CD4-positive, alpha-beta T cell (primary cell): ENCODE measurements at regions not wholly inside any gene's neighbourhood (a gene's known extent, or its start where the extent isn't known, plus 50 kb on each side); places are given as distances from the start of the nearest gene placed in this dataset.
"Not testable (repeated sequence)": the region's sequence is repeated elsewhere in the genome, so short reads cannot be mapped to it uniquely, and the experiment has no call there.

ENCODE experiments used
- ATAC-seq: fragments of 200-7000 bp; cut with Tn5 transposase; one replicate; pipeline ENCODE4 v1.10.0; 2022; ENCODE audit warnings: mild to moderate bottlenecking; ENCODE audit not compliant: poor library complexity
- CTCF ChIA-PET: fragments of 350-600 bp; sonication (Branson Sonifier 250); formaldehyde crosslinking; loops from one replicate; lab custom pipeline; 2021; ENCODE audit warnings: antibody characterized with exemption, inconsistent platforms; lab: Charles Lee
- POLR2A ChIA-PET: fragments of 350-600 bp; sonication (Branson Sonifier 250); formaldehyde crosslinking; loops from one replicate; lab custom pipeline; 2021; ENCODE audit warnings: antibody characterized with exemption, inconsistent platforms; lab: Charles Lee
- DNase-seq, 14 experiments: peaks; one replicate each; pipeline ENCODE4 v3.0.0-alpha.2; 2013 to 2020; ENCODE audit warnings: mixed read lengths in 2 of 14
- H3K27ac ChIP-seq, 2 donors: one replicate each; pipeline versions ENCODE4 v1.5.1 to v1.7.0; 2013; ENCODE audit warnings: low read length in 2 of 2, low read depth in 1 of 2, mild to moderate bottlenecking in 1 of 2
- H3K27me3 ChIP-seq, 2 experiments: 1 replicate in 1 of 2; 2 replicates in 1 of 2; pipeline versions ENCODE4 v1.6.1 to v1.7.0; 2013; ENCODE audit warnings: low read length in 2 of 2, control low read depth in 1 of 2, mild to moderate bottlenecking in 1 of 2, moderate library complexity in 1 of 2; ENCODE audit not compliant: insufficient read depth in 2 of 2, control insufficient read depth in 1 of 2
- H3K36me3 ChIP-seq: one replicate; pipeline ENCODE4 v1.6.1; 2013; ENCODE audit warnings: low read length, control low read depth; ENCODE audit not compliant: insufficient read depth
- H3K4me1 ChIP-seq: one replicate; pipeline ENCODE4 v1.6.1; 2013; ENCODE audit warnings: low read length, control low read depth; ENCODE audit not compliant: insufficient read depth
- H3K4me3 ChIP-seq: one replicate; pipeline ENCODE4 v1.5.1; 2013; ENCODE audit warnings: mild to moderate bottlenecking, low read length, moderate library complexity
- H3K9me3 ChIP-seq, 2 experiments: 1 replicate in 1 of 2; 2 replicates in 1 of 2; pipeline versions ENCODE4 v1.6.1 to v1.7.0; 2013; ENCODE audit warnings: low read length in 2 of 2, mild to moderate bottlenecking in 2 of 2, control low read depth in 1 of 2, moderate library complexity in 1 of 2; ENCODE audit not compliant: control insufficient read depth in 1 of 2, insufficient read depth in 1 of 2
- H3K27ac Mint-ChIP-seq: one replicate; pipeline ENCODE4 v1.8.0; 2020; ENCODE audit warnings: mixed read lengths
- H3K27me3 Mint-ChIP-seq: one replicate; pipeline ENCODE4 v1.8.0; 2021; ENCODE audit warnings: mixed read lengths
- H3K36me3 Mint-ChIP-seq: one replicate; pipeline ENCODE4 v1.8.0; 2021; ENCODE audit warnings: low read depth, mixed read lengths
- H3K4me1 Mint-ChIP-seq: one replicate; pipeline ENCODE4 v1.8.0; 2021; ENCODE audit warnings: low read depth, mixed read lengths
- H3K4me3 Mint-ChIP-seq: one replicate; pipeline ENCODE4 v1.8.0; 2020; ENCODE audit warnings: mild to moderate bottlenecking, mixed read lengths
- H3K9me3 Mint-ChIP-seq: one replicate; pipeline ENCODE4 v1.8.0; 2020; ENCODE audit warnings: mixed read lengths
- intact Hi-C, 2 experiments: fragments of 100-400 bp; cut with DNase I in 1 of 2; cut with micrococcal nuclease in 1 of 2; formaldehyde crosslinking; loops; one replicate each; pipeline versions ENCODE4 v1.15.1 to v1.9.0; 2023 to 2025; cut with DNase I, micrococcal nuclease
- TF ChIP-seq, protein P1 (sequence below): fragments of 200-600 bp; IDR thresholded peaks from one replicate; pipeline ENCODE4 v1.8.0; 2022; ENCODE audit warnings: antibody characterized with exemption, mild to moderate bottlenecking

DNA sequence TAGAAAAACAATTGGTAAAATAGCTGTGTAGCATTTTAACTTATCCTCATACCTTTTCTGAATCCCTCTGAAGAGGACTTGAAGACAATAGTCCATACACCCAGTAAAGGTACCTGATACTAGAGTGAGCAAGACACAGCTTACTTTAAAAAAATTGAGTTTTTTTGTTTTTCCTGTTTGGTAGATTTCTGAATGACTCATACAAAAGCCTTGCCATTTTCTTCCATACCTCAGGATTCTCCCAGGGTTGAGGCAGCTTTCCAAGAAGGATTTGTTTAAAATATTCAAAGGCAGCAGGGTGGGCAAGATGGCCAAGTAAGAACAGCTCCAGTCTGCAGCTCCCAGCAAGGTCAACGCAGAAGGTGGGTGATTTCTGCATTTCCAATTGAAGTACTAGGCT, 551.0 kb upstream of the LRATD1 start:
- Mint-ChIP-seq H3K27ac (no peak overlapping the region), H3K36me3 (no peaks in the 10 kb centered on the region), H3K27me3 (no peaks in the 10 kb centered on the region), H3K4me1 (no peaks in the 10 kb centered on the region), H3K9me3 (no peaks in the 10 kb centered on the region), H3K4me3 (no peak overlapping the region)
- TF ChIP-seq, protein P1, sequence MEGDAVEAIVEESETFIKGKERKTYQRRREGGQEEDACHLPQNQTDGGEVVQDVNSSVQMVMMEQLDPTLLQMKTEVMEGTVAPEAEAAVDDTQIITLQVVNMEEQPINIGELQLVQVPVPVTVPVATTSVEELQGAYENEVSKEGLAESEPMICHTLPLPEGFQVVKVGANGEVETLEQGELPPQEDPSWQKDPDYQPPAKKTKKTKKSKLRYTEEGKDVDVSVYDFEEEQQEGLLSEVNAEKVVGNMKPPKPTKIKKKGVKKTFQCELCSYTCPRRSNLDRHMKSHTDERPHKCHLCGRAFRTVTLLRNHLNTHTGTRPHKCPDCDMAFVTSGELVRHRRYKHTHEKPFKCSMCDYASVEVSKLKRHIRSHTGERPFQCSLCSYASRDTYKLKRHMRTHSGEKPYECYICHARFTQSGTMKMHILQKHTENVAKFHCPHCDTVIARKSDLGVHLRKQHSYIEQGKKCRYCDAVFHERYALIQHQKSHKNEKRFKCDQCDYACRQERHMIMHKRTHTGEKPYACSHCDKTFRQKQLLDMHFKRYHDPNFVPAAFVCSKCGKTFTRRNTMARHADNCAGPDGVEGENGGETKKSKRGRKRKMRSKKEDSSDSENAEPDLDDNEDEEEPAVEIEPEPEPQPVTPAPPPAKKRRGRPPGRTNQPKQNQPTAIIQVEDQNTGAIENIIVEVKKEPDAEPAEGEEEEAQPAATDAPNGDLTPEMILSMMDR: no peak
- H3K27ac ChIP-seq: no peak overlapping the region
- no peak for DNase-seq
- CTCF ChIA-PET: no interaction called here
- no peaks in the 10 kb centered on the region for H3K4me1 ChIP-seq
- POLR2A ChIA-PET: no interaction called here
- H3K9me3 ChIP-seq: peaks cover 0 to 12% of the 10 kb centered on the region in 2 experiments
- intact Hi-C loops: no loop called here
- no peaks in the 10 kb centered on the region for H3K27me3 ChIP-seq
- ATAC-seq: no peak
- H3K36me3 ChIP-seq: no peaks in the 10 kb centered on the region
- no peak overlapping the region for H3K4me3 ChIP-seq

DNA sequence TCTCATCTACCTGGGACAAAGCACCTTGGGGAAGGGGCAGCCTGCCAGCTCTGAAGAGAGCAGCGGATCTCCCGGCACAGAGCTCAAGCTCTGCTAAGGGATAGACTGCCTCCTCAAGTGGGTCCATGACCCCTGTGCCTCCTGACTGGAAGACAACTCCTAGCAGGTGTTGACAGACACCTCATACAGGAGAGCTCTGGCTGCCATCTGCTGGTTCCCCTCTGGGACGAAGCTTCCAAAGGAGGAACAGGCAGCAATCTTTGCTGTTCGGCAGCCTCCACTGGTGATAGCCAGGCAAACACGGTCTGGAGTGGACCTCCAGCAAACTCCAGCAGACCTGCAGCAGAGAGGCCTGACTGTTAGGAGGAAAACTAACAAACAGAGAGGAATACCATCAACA, 549.9 kb upstream of the LRATD1 start:
- Mint-ChIP-seq H3K27ac (no peak overlapping the region), H3K36me3 (no peaks in the 10 kb centered on the region), H3K4me3 (no peak overlapping the region), H3K27me3 (no peaks in the 10 kb centered on the region), H3K4me1 (no peaks in the 10 kb centered on the region), H3K9me3 (no peaks in the 10 kb centered on the region)
- no peak overlapping the region for H3K27ac ChIP-seq
- POLR2A ChIA-PET: no interaction called here
- peaks cover 0 to 12% of the 10 kb centered on the region in 2 experiments for H3K9me3 ChIP-seq
- no peaks in the 10 kb centered on the region for H3K4me1 ChIP-seq
- H3K4me3 ChIP-seq: no peak overlapping the region
- CTCF ChIA-PET: no interaction called here
- intact Hi-C loops: no loop called here
- H3K36me3 ChIP-seq: no peaks in the 10 kb centered on the region
- ATAC-seq: no peak
- no peak for DNase-seq
- H3K27me3 ChIP-seq: no peaks in the 10 kb centered on the region
- TF ChIP-seq, protein P1: no peak

DNA sequence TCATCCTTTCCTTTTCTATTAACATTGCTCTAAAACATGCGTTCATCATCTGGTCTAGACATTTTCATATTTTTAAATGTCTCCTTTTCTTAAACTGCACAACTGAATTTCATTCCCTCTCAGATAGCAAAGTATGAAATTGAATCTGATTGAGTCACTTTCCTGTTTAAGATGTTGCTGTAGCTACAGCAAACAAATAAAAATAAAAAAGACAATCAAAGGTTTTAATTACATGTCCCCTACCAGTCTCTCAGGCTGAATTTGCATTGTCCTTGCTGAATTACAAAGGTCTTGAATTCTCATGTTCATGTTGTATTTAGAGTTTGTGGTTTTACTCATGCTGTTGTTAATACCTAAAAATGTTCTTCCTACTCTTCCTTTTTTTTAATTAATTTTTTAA, 537.9 kb upstream of the LRATD1 start:
- Histone ChIP-seq H3K36me3 (no peaks in the 10 kb centered on the region), H3K9me3 (peaks cover 0 to 10% of the 10 kb centered on the region in 2 experiments), H3K4me1 (no peaks in the 10 kb centered on the region), H3K27me3 (no peaks in the 10 kb centered on the region), H3K4me3 (no peak overlapping the region), H3K27ac (no peak overlapping the region)
- H3K4me1 Mint-ChIP-seq: no peaks in the 10 kb centered on the region
- DNase-seq (no peak), ATAC-seq (no peak)
- no peaks in the 10 kb centered on the region for H3K36me3 Mint-ChIP-seq
- TF ChIP-seq, protein P1: no peak
- H3K27ac Mint-ChIP-seq: no peak overlapping the region
- no peaks in the 10 kb centered on the region for H3K27me3 Mint-ChIP-seq
- H3K9me3 Mint-ChIP-seq: peaks cover 2% of the 10 kb centered on the region
- intact Hi-C loops: no loop called here
- ChIA-PET CTCF (no interaction called here), POLR2A (no interaction called here)
- no peak overlapping the region for H3K4me3 Mint-ChIP-seq

DNA sequence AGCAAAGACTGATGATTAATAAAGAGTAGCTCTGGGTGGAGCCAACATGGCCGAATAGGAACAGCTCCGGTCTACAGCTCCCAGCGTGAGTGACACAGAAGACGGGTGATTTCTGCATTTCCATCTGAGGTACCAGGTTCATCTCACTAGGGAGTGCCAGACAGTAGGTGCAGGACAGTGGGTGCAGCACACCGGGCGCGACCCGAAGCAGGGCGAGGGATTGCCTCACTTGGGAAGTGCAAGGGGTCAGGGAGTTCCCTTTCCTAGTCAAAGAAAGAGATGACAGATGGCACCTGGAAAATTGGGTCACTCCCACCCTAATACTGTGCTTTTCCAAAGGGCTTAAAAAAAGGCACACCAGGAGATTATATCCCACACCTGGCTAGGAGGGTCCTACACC, 533.4 kb upstream of the LRATD1 start:
- H3K27ac ChIP-seq, H3K4me3 ChIP-seq, H3K9me3 Mint-ChIP-seq, CTCF ChIA-PET, ATAC-seq, intact Hi-C loops, DNase-seq, H3K27me3 Mint-ChIP-seq, H3K4me1 ChIP-seq, H3K27ac Mint-ChIP-seq, H3K36me3 ChIP-seq, H3K27me3 ChIP-seq, POLR2A ChIA-PET, H3K4me3 Mint-ChIP-seq, H3K4me1 Mint-ChIP-seq, H3K36me3 Mint-ChIP-seq: not testable (repeated sequence)
- H3K9me3 ChIP-seq: peaks cover 0 to 11% of the 10 kb centered on the region in 2 experiments
